ENCODE measurements at regions not wholly inside any gene's neighbourhood (a gene's known extent, or its start where the extent isn't known, plus 50 kb on each side); places are given as distances from the start of the nearest gene placed in this dataset.

GRCh38 chr11:86749821-86750401, 50.4 kb upstream of the PRSS23 start:
- H3K9me3 ChIP-seq (replicated peaks; ENCODE audit: low read length), result no peaks in the 10 kb centered on the region
- peaks cover 32% of the 10 kb centered on the region for H3K4me1 ChIP-seq (ENCODE audit: control insufficient read depth, insufficient read depth, low read length)
- H3K4me3 ChIP-seq (ENCODE audit: low read length), result no peak overlapping the region
- no peak overlapping the region for H3K9ac ChIP-seq (ENCODE audit: low read depth, low read length)
- no peaks in the 10 kb centered on the region for H3K36me3 ChIP-seq (ENCODE audit: insufficient read depth, low read length)
- H3K27me3 ChIP-seq (ENCODE audit: control insufficient read depth, insufficient read depth, low read length), result no peaks in the 10 kb centered on the region
- H3K4me2 ChIP-seq (ENCODE audit: low read length), result no peak overlapping the region

- no peaks in the 10 kb centered on the region for H3K9me3 ChIP-seq (replicated peaks; ENCODE audit: low read length)
- no peak overlapping the region for H3K4me3 ChIP-seq (ENCODE audit: low read length)
- no peak overlapping the region for H3K9ac ChIP-seq (ENCODE audit: low read depth, low read length)
- peaks cover 32% of the 10 kb centered on the region for H3K4me1 ChIP-seq (ENCODE audit: control insufficient read depth, insufficient read depth, low read length)
- no peaks in the 10 kb centered on the region for H3K36me3 ChIP-seq (ENCODE audit: insufficient read depth, low read length)
- H3K4me2 ChIP-seq (ENCODE audit: low read length), result no peak overlapping the region
- no peaks in the 10 kb centered on the region for H3K27me3 ChIP-seq (ENCODE audit: control insufficient read depth, insufficient read depth, low read length)
Measured at GRCh38 chr11:86749376-86749775, 51.0 kb upstream of the PRSS23 start.

DNA sequence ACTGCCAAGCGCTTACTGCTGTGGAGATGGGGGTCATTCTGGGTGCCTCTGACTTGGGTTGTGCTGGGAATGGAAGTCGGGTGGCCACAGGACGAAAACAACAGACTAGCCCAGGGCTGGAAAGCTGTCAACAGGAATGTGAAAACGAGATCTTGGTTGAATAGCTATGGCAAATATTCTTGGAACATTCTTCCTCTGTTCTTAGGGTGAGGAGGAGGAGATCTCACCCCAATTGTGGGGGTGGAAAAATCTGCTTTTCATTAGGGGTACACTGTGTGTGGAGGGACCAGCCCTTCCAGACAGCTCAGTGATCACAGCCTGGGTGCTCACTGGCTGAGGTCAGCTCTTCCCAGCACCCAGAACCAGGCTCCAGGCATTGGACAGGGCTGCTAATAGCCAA, 52.0 kb upstream of the PRSS23 start:
- no peaks in the 10 kb centered on the region for H3K36me3 ChIP-seq (ENCODE audit: insufficient read depth, low read length)
- H3K4me3 ChIP-seq (ENCODE audit: low read length), result no peak overlapping the region
- no peaks in the 10 kb centered on the region for H3K9me3 ChIP-seq (replicated peaks; ENCODE audit: low read length)
- H3K4me2 ChIP-seq (ENCODE audit: low read length), result no peak overlapping the region
- no peaks in the 10 kb centered on the region for H3K27me3 ChIP-seq (ENCODE audit: control insufficient read depth, insufficient read depth, low read length)
- peak overlapping the region; percentile 27 for H3K9ac ChIP-seq (ENCODE audit: low read depth, low read length)
- peaks cover 41% of the 10 kb centered on the region for H3K4me1 ChIP-seq (ENCODE audit: control insufficient read depth, insufficient read depth, low read length)

GRCh38 chr11:86747801-86748200, 52.5 kb upstream of the PRSS23 start:
- peak overlapping the region; percentile 27 for H3K9ac ChIP-seq (ENCODE audit: low read depth, low read length)
- H3K4me3 ChIP-seq (ENCODE audit: low read length), result no peak overlapping the region
- H3K27me3 ChIP-seq (ENCODE audit: control insufficient read depth, insufficient read depth, low read length), result no peaks in the 10 kb centered on the region
- no peaks in the 10 kb centered on the region for H3K9me3 ChIP-seq (replicated peaks; ENCODE audit: low read length)
- peaks cover 46% of the 10 kb centered on the region for H3K4me1 ChIP-seq (ENCODE audit: control insufficient read depth, insufficient read depth, low read length)
- H3K4me2 ChIP-seq (ENCODE audit: low read length), result no peak overlapping the region
- no peaks in the 10 kb centered on the region for H3K36me3 ChIP-seq (ENCODE audit: insufficient read depth, low read length)

DNA sequence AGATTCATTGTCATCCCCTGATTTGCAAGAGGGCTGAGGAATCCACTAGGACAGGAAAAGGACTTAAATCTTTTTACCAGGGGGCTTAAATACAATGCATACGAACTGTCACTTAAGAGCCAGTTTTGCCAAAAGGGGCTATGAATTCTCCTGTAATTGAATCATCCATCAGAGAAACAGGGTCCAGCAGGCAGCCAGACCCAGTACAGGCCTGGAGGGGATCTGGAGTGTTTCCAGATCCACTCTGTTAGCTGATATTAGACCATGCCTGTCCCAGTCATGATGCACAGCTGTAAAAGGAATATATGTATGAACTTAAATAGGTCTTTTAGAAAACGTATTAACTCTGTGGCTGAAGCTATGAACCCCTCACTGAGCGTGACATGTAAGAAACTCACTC, 53.8 kb upstream of the PRSS23 start:
- no peak overlapping the region for H3K4me3 ChIP-seq (ENCODE audit: low read length)
- peak overlapping the region; percentile 62 for H3K9ac ChIP-seq (ENCODE audit: low read depth, low read length)
- H3K4me2 ChIP-seq (ENCODE audit: low read length), result no peak overlapping the region
- no peaks in the 10 kb centered on the region for H3K9me3 ChIP-seq (replicated peaks; ENCODE audit: low read length)
- H3K4me1 ChIP-seq (ENCODE audit: control insufficient read depth, insufficient read depth, low read length), result peaks cover 58% of the 10 kb centered on the region
- no peaks in the 10 kb centered on the region for H3K27me3 ChIP-seq (ENCODE audit: control insufficient read depth, insufficient read depth, low read length)
- H3K36me3 ChIP-seq (ENCODE audit: insufficient read depth, low read length), result no peaks in the 10 kb centered on the region

DNA sequence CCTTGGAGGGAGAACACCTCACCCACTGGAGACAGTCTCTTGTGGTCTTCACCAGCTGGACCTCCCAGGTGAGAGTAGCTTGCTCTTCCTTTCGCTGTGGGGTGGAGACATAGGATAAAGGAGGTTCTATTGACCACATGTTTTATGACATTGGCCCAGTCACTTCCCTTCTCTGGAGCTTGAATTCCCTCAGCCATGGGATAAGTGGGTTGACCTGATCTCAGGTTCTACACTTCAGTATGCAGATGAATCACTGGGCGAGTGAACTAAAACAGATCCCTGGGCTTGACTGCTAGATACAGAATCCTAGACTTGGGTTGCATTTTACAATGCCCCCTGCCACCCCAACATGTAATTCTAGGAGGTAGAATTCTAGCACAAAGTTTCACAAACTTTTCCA, 54.8 kb upstream of the PRSS23 start:
- H3K4me3 ChIP-seq (ENCODE audit: low read length), result no peak overlapping the region
- no peak overlapping the region for H3K4me2 ChIP-seq (ENCODE audit: low read length)
- no peaks in the 10 kb centered on the region for H3K36me3 ChIP-seq (ENCODE audit: insufficient read depth, low read length)
- H3K9ac ChIP-seq (ENCODE audit: low read depth, low read length), result no peak overlapping the region
- no peaks in the 10 kb centered on the region for H3K27me3 ChIP-seq (ENCODE audit: control insufficient read depth, insufficient read depth, low read length)
- peaks cover 66% of the 10 kb centered on the region for H3K4me1 ChIP-seq (ENCODE audit: control insufficient read depth, insufficient read depth, low read length)
- no peaks in the 10 kb centered on the region for H3K9me3 ChIP-seq (replicated peaks; ENCODE audit: low read length)

DNA sequence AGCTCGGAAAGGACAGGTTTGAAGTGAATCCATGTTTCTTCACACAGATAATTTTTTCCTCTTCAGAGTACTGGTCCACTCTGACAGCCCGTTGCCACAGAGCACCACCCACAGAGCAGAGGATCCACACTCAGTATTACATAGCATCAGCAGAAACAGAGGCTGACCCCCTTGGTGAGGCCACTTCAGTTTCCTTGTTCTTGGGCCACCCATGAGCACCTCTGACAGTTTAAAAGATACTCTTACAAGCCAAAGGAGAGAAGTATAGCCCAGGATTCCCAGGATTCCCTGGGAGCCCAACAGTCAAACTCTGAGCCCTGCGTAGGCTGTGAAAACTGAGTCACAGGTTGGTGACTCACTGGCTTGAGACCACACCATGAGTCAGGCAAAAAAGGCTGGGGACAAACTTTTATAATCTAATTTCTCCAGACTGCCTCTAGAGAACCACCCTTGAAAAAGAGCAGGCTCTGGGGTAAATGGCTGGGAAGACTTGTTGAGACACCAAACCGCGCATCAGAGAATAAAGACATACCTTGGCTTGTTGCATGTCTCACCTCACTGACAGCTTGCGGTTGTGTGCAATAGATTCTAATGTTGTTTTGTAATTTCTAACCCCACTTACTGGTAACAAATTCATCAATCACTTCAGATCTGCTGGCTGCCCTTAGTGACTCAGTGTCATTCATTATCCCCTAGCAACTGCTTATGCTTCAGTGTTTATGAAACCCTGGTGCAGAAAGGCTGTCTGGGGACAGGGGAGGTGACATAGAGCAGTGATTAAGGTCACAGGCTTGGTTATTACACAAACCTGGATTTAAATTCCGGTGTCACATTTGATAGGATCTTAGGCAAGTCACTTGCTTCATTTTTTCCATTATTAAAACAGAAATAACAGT, 56.9 kb upstream of the PRSS23 start:
- no peaks in the 10 kb centered on the region for H3K9me3 ChIP-seq (replicated peaks; ENCODE audit: low read length)
- no peaks in the 10 kb centered on the region for H3K27me3 ChIP-seq (ENCODE audit: control insufficient read depth, insufficient read depth, low read length)
- H3K4me3 ChIP-seq (ENCODE audit: low read length), result peak overlapping the region; percentile 29
- H3K4me1 ChIP-seq (ENCODE audit: control insufficient read depth, insufficient read depth, low read length), result peaks cover 83% of the 10 kb centered on the region
- no peaks in the 10 kb centered on the region for H3K36me3 ChIP-seq (ENCODE audit: insufficient read depth, low read length)
- H3K4me2 ChIP-seq (ENCODE audit: low read length), result peak overlapping the region; percentile 73
- H3K9ac ChIP-seq (ENCODE audit: low read depth, low read length), result peak overlapping the region; percentile 81

GRCh38 chr11:86741839-86742805, 58.2 kb upstream of the PRSS23 start:
- H3K4me2 ChIP-seq (ENCODE audit: low read length), result peak overlapping the region; percentile 72
- H3K9ac ChIP-seq (ENCODE audit: low read depth, low read length), result peak overlapping the region; percentile 87
- peaks cover 83% of the 10 kb centered on the region for H3K4me1 ChIP-seq (ENCODE audit: control insufficient read depth, insufficient read depth, low read length)
- no peaks in the 10 kb centered on the region for H3K9me3 ChIP-seq (replicated peaks; ENCODE audit: low read length)
- peak overlapping the region; percentile 23 for H3K4me3 ChIP-seq (ENCODE audit: low read length)
- H3K27me3 ChIP-seq (ENCODE audit: control insufficient read depth, insufficient read depth, low read length), result no peaks in the 10 kb centered on the region
- no peaks in the 10 kb centered on the region for H3K36me3 ChIP-seq (ENCODE audit: insufficient read depth, low read length)

DNA sequence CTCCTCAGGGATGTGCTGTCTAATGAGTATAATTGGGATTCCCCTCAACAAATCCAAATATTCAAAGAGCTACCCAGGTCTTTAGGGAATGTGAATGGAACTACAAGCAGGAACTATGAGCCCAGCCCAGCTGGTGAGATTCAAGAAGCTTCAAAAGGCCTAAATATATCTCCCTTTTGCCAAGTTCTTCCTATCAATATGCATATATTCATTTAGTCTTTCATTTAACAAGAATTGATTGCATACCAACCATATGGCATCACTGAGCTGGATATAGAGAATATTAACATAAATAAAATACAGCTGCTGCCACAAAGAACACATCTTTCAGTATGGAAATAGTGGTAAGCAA, 58.9 kb upstream of the PRSS23 start:
- Histone ChIP-seq H3K9ac (ENCODE audit: low read depth, low read length) (peak overlapping the region; percentile 87), H3K27me3 (ENCODE audit: control insufficient read depth, insufficient read depth, low read length) (no peaks in the 10 kb centered on the region), H3K4me3 (ENCODE audit: low read length) (peak overlapping the region; percentile 50), H3K36me3 (ENCODE audit: insufficient read depth, low read length) (no peaks in the 10 kb centered on the region), H3K9me3 (replicated peaks; ENCODE audit: low read length) (no peaks in the 10 kb centered on the region), H3K4me1 (ENCODE audit: control insufficient read depth, insufficient read depth, low read length) (peaks cover 83% of the 10 kb centered on the region), H3K4me2 (ENCODE audit: low read length) (peak overlapping the region; percentile 72)

- H3K27me3 ChIP-seq (ENCODE audit: control insufficient read depth, insufficient read depth, low read length), result no peaks in the 10 kb centered on the region
- H3K4me3 ChIP-seq (ENCODE audit: low read length), result peak overlapping the region; percentile 50
- peaks cover 83% of the 10 kb centered on the region for H3K4me1 ChIP-seq (ENCODE audit: control insufficient read depth, insufficient read depth, low read length)
- peak overlapping the region; percentile 72 for H3K4me2 ChIP-seq (ENCODE audit: low read length)
- peak overlapping the region; percentile 87 for H3K9ac ChIP-seq (ENCODE audit: low read depth, low read length)
- H3K36me3 ChIP-seq (ENCODE audit: insufficient read depth, low read length), result no peaks in the 10 kb centered on the region
- no peaks in the 10 kb centered on the region for H3K9me3 ChIP-seq (replicated peaks; ENCODE audit: low read length)
Measured at GRCh38 chr11:86740628-86741483, 59.5 kb upstream of the PRSS23 start.
